Ishikawa (cell line): ENCODE measurements at regions not wholly inside any gene's neighbourhood (a gene's known extent, or its start where the extent isn't known, plus 50 kb on each side); places are given as distances from the start of the nearest gene placed in this dataset.

Experiments used
- CEBPB ChIP-seq: IDR thresholded peaks from 2 replicates; pipeline ENCODE4 v1.6.1; 2012
- CREB1 ChIP-seq: IDR thresholded peaks from 2 replicates; pipeline ENCODE4 v1.6.1; 2012; ENCODE audit warnings: low read depth
- EGR1 ChIP-seq: IDR thresholded peaks from 2 replicates; pipeline ENCODE4 v1.6.1; 2012
- EP300 ChIP-seq: IDR thresholded peaks from 2 replicates; pipeline ENCODE4 v1.6.1; 2012; ENCODE audit warnings: borderline replicate concordance
- FOXM1 ChIP-seq: IDR thresholded peaks from 2 replicates; pipeline ENCODE4 v1.6.1; 2012; ENCODE audit warnings: low read depth, borderline replicate concordance
- NFIC ChIP-seq: IDR thresholded peaks from 2 replicates; pipeline ENCODE4 v1.6.1; 2012
- RAD21 ChIP-seq: IDR thresholded peaks from 2 replicates; pipeline ENCODE4 v1.6.1; 2012; ENCODE audit warnings: low read depth
- TAF1 ChIP-seq: IDR thresholded peaks from 2 replicates; pipeline ENCODE4 v1.6.1; 2012; ENCODE audit warnings: low read depth, mild to moderate bottlenecking
- TCF12 ChIP-seq: IDR thresholded peaks from 2 replicates; pipeline ENCODE4 v1.6.1; 2012; ENCODE audit warnings: low read depth
- TEAD4 ChIP-seq: IDR thresholded peaks from 2 replicates; pipeline ENCODE4 v1.6.1; 2012
- YY1 ChIP-seq: IDR thresholded peaks from 2 replicates; pipeline ENCODE4 v1.6.1; 2012; ENCODE audit warnings: low read depth
- ZBTB7A ChIP-seq: IDR thresholded peaks from 2 replicates; pipeline ENCODE4 v1.6.1; 2012; ENCODE audit warnings: low read depth
- TF ChIP-seq, protein P1 (sequence below): IDR thresholded peaks from 2 replicates; pipeline ENCODE4 v1.6.1; 2012
- TF ChIP-seq, protein P2 (sequence below): IDR thresholded peaks from 2 replicates; pipeline ENCODE4 v1.6.1; 2012
- TF ChIP-seq, protein P3 (sequence below): IDR thresholded peaks from 2 replicates; pipeline ENCODE4 v1.6.1; 2012; ENCODE audit warnings: low read depth, mild to moderate bottlenecking

DNA sequence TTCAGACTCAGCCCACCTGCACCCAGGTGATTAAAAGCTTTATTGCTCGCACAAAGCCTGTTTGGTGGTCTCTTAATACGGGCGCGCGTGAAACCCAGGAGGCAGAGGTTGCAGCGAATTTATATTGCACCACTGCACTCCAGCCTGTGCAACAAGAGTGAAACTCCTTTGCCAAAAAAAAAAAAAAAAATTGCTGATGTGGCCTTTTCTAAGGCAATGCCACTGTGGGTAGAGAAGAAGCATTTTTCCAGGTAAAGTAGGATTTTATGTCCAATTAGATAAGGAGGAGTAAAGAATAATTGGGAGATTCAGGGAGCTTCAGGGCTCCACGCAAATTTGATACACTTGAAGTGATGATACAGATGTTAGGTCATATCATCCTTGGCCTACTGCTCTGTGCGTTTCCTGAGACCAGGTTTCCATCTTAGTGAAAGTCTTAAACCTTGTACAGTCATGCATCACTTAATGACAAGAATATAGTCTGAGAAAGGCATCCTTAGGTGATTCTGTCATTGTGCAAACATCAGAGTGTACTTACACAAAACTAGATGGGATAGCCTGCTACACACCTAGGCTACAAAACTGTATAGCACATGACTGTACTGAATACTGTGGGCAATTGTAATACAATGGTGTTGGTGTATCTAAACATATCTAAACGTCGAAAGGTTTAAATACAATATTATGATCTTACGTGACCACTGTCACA lies 150.9 kb downstream of the SPRY2 start:
- TF ChIP-seq TEAD4, result no peak
- no peak for TF ChIP-seq EGR1
- no peak for TF ChIP-seq CEBPB
- TF ChIP-seq YY1, result no peak
- TF ChIP-seq, protein P1, sequence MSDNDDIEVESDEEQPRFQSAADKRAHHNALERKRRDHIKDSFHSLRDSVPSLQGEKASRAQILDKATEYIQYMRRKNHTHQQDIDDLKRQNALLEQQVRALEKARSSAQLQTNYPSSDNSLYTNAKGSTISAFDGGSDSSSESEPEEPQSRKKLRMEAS, result no peak
- TF ChIP-seq NFIC, result no peak
- TF ChIP-seq ZBTB7A, result no peak
- no peak for TF ChIP-seq CREB1
- TF ChIP-seq TCF12, result no peak
- TF ChIP-seq, protein P2, sequence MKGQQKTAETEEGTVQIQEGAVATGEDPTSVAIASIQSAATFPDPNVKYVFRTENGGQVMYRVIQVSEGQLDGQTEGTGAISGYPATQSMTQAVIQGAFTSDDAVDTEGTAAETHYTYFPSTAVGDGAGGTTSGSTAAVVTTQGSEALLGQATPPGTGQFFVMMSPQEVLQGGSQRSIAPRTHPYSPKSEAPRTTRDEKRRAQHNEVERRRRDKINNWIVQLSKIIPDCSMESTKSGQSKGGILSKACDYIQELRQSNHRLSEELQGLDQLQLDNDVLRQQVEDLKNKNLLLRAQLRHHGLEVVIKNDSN, result no peak
- TF ChIP-seq RAD21, result no peak

DNA sequence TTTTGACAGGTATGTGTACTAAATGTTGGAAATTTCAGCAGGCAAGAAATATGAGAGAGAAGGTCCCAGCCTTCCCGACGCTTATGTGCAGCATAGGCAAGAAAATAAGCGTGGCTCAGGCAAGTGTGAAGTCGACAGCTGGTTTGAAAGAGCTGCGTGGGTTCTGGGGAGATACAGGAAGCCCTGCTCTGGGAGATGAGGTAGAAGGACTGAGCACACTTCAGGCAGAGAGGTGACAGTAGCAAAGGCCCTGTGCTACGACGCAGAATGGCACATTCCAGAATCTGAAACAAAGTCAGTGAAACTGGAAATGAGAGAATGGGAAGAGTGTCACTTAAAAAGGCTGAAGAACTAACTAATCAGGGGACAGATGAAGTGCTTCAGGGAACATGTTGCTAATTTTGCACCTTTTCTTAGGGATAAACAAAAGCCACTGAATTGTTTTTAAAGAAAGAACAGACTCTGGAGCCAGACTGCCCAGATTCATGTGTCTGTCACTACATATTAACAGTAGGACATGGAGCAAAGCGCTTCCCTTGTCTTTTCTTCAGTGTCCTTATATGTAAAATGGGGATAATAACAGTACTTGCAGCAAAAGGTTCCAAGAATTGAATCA lies 160.1 kb downstream of the SPRY2 start:
- no peak for TF ChIP-seq CREB1
- no peak for TF ChIP-seq ZBTB7A

DNA sequence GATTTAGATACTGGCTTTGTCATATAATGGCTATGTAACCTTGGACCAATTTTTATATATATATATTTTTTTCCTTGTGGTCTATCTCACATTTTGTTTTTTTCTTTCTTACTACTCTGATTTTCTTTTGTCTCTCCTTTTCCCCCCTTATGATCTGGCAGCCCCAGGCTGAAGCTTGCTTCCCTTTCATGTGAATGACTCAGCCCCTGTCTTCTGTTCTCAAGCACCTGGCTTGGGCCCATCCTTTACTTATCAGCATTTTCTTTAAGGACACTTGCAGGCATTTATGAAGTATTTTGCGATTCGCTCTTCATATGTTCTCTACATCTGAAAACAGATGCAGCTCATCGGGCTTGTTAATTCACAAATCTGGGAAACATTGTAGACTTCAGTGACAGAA lies 163.6 kb downstream of the SPRY2 start:
- TF ChIP-seq CREB1 (no peak), TEAD4 (no peak), FOXM1 (no peak), YY1 (no peak), NFIC (no peak)

DNA sequence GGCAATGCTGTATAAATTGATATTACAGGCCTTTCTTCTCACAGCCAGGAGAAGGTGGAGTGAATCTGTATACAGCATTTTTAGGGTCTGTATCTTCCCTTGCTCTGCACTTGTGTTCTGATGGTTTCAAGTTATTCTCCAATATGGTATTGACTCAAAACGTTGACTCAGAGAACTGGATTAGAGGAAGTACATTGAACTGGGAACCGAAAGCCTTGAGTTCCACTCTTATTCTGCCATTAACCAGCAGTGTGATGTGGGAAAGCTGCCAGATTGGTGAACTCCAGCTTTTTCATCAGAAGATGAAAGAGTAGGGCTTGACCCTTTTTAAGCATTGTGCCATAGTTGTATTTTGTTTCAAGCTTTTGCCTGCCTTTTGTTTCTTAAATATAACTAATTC lies 167.7 kb downstream of the SPRY2 start:
- TF ChIP-seq TEAD4 (no peak), EGR1 (no peak), CEBPB (no peak), FOXM1 (no peak), YY1 (no peak), NFIC (no peak), EP300 (no peak), TCF12 (no peak), ZBTB7A (no peak), RAD21 (no peak), CREB1 (no peak), TAF1 (no peak)
- TF ChIP-seq, protein P2, result no peak
- TF ChIP-seq, protein P1, result no peak
- TF ChIP-seq, protein P3, sequence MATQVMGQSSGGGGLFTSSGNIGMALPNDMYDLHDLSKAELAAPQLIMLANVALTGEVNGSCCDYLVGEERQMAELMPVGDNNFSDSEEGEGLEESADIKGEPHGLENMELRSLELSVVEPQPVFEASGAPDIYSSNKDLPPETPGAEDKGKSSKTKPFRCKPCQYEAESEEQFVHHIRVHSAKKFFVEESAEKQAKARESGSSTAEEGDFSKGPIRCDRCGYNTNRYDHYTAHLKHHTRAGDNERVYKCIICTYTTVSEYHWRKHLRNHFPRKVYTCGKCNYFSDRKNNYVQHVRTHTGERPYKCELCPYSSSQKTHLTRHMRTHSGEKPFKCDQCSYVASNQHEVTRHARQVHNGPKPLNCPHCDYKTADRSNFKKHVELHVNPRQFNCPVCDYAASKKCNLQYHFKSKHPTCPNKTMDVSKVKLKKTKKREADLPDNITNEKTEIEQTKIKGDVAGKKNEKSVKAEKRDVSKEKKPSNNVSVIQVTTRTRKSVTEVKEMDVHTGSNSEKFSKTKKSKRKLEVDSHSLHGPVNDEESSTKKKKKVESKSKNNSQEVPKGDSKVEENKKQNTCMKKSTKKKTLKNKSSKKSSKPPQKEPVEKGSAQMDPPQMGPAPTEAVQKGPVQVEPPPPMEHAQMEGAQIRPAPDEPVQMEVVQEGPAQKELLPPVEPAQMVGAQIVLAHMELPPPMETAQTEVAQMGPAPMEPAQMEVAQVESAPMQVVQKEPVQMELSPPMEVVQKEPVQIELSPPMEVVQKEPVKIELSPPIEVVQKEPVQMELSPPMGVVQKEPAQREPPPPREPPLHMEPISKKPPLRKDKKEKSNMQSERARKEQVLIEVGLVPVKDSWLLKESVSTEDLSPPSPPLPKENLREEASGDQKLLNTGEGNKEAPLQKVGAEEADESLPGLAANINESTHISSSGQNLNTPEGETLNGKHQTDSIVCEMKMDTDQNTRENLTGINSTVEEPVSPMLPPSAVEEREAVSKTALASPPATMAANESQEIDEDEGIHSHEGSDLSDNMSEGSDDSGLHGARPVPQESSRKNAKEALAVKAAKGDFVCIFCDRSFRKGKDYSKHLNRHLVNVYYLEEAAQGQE, result no peak

DNA sequence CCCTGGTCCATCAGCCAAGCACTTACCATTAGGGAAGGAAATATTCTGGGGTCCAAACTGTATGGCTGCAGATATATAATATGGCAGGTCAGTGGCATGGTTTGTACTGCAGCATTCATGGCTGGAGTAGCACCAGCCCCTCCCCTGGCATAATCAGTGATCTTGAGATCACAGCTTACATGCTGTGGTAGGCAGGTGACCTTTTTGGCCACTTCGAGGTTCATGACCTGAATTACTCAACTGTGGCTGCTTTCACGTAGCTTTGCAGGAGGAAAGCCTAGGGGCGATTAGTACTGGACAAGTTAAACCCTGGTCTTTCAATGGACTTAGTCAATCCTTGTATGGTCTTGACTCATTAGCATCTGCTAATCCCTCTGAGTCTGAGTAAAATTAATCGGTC lies 169.8 kb downstream of the SPRY2 start:
- TF ChIP-seq TAF1 (no peak), CEBPB (no peak), TCF12 (no peak), EP300 (no peak), TEAD4 (no peak), FOXM1 (no peak), EGR1 (no peak), RAD21 (no peak), YY1 (no peak)
- TF ChIP-seq, protein P3, result no peak
- TF ChIP-seq, protein P1, result no peak

DNA sequence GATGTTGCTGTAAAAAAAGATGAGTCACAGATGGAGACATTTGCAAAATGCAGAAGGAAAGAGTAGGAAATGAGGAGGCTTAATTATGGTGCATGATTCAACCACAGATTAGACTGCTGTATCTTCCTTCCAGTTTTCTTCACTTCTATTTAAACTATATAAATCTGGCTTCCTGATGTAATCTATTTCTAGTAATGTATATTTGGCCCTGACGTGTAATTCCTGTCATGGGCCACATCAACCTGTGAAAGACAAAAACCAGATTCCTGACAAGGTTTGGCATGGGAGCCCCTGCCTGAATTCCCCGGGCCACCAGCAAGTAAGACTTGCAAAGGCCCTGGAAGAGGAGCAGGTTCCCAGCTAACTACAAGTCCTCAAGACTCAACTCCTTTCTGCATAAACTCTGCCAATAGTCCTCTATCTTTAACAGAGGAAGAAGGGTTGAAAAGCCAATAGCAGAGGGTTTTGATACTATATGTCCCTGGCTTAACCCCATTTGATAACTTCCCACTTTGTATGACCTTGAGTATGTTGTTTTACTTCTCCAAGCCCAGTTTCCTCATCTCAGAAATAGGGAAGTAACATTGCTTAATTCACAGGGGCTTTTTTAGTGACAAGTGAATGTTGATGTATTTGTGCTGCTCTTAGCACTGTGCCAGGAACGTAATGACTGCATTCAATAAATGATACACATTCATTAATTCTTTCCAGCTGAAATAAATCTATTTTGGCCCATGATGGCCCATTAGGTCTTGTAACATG lies 172.7 kb downstream of the SPRY2 start:
- TF ChIP-seq FOXM1 (no peak), EGR1 (no peak), CEBPB (no peak), ZBTB7A (no peak)
- TF ChIP-seq, protein P3, result no peak
